Lung (tissue), 11 donors: ENCODE measurements at regions not wholly inside any gene's neighbourhood (a gene's known extent, or its start where the extent isn't known, plus 50 kb on each side); places are given as distances from the start of the nearest gene placed in this dataset.

Source experiments
- ATAC-seq: fragments of 200-7000 bp; cut with Tn5 transposase; one replicate; pipeline ENCODE4 v1.9.1; 2020; ENCODE audit warnings: moderate number of reproducible peaks; ENCODE audit not compliant: insufficient read depth, low FRiP score
- DNase-seq, 3 donors: peaks; one replicate each; pipeline ENCODE4 v3.0.0-alpha.2; 2013 to 2017
- H3K27ac ChIP-seq, 2 donors: one replicate each; pipeline ENCODE4 v1.5.1; 2013; ENCODE audit warnings: mild to moderate bottlenecking in 2 of 2, moderate library complexity in 2 of 2, control low read depth in 1 of 2, inconsistent platforms in 1 of 2, low read depth in 1 of 2, low read length in 1 of 2
- H3K27me3 ChIP-seq, 3 donors: one replicate each; pipeline ENCODE4 v1.5.1; 2013; ENCODE audit warnings: low read length in 2 of 3; ENCODE audit not compliant: control insufficient read depth in 3 of 3, insufficient read depth in 3 of 3
- H3K36me3 ChIP-seq, 4 donors: one replicate each; pipeline ENCODE4 v1.5.1; 2013; ENCODE audit warnings: low read length in 4 of 4, mild to moderate bottlenecking in 1 of 4, moderate library complexity in 1 of 4; ENCODE audit not compliant: control insufficient read depth in 4 of 4, insufficient read depth in 4 of 4
- H3K4me1 ChIP-seq, 5 donors: one replicate each; pipeline ENCODE4 v1.5.1; 2013; ENCODE audit warnings: low read length in 5 of 5, mild to moderate bottlenecking in 2 of 5, moderate library complexity in 1 of 5; ENCODE audit not compliant: control insufficient read depth in 5 of 5, insufficient read depth in 5 of 5
- H3K4me3 ChIP-seq: one replicate; pipeline ENCODE4 v1.5.1; 2013; ENCODE audit warnings: mild to moderate bottlenecking, control low read depth, moderate library complexity
- H3K9ac ChIP-seq, 2 donors: one replicate each; pipeline ENCODE4 v1.5.1; 2013; ENCODE audit warnings: low read length in 2 of 2, control low read depth in 1 of 2; ENCODE audit not compliant: insufficient read depth in 1 of 2
- H3K9me3 ChIP-seq, 4 donors: one replicate each; pipeline ENCODE4 v1.5.1; 2013; ENCODE audit warnings: low read length in 3 of 4, mild to moderate bottlenecking in 1 of 4, moderate library complexity in 1 of 4; ENCODE audit not compliant: control insufficient read depth in 4 of 4, insufficient read depth in 3 of 4
- WGBS, 2 donors: extraction: QIAGEN DNeasy Blood & Tissue Kit; methylation state at CpG; one replicate each; pipeline ENCODE4 v1.1.7; 2013; 5-methylcytosine and 5-hydroxymethylcytosine counted together
- TF ChIP-seq, protein P1 (sequence below): IDR thresholded peaks from 2 replicates; pipeline ENCODE4 v1.5.1; 2012; ENCODE audit warnings: mild to moderate bottlenecking; ENCODE audit errors: control extremely low read depth, extremely low read depth
- donor health status: control.
- donor health status: control.
- donor health status: Bipolar disorder and iron deficiency.
- donor health status: healthy.
- donor health status: DM: yes; HTN: yes; CAD: no.

DNA sequence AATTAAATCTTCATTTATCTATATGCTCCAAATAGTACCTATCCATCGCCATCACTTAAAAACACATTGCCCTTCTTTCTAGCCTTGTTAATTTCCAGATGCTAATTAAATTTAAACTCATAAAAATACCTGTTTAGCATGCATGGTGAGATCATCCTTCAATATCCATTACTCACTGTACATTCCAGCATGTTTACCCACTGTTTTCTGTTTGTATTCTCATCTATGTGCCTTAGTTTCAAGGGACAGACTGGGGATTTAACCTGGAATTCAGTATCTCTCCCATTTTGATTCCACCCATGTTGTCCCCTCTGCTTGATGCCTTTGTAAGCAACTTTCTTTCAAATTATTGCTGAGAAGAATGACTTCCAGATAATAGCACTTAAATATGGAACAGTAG is 208.0 kb downstream of the SPTSSA start:
- TF ChIP-seq, protein P1, sequence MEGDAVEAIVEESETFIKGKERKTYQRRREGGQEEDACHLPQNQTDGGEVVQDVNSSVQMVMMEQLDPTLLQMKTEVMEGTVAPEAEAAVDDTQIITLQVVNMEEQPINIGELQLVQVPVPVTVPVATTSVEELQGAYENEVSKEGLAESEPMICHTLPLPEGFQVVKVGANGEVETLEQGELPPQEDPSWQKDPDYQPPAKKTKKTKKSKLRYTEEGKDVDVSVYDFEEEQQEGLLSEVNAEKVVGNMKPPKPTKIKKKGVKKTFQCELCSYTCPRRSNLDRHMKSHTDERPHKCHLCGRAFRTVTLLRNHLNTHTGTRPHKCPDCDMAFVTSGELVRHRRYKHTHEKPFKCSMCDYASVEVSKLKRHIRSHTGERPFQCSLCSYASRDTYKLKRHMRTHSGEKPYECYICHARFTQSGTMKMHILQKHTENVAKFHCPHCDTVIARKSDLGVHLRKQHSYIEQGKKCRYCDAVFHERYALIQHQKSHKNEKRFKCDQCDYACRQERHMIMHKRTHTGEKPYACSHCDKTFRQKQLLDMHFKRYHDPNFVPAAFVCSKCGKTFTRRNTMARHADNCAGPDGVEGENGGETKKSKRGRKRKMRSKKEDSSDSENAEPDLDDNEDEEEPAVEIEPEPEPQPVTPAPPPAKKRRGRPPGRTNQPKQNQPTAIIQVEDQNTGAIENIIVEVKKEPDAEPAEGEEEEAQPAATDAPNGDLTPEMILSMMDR = no peak
- H3K4me3 ChIP-seq = no peak overlapping the region
- DNase-seq = no peak
- peaks cover 0 to 18% (median 2%) of the 10 kb centered on the region in 5 donors for H3K4me1 ChIP-seq
- WGBS, 2 donors = 91 to 98% methylated on average over 1 of the region's 1 CpG
- no peaks in the 10 kb centered on the region for H3K9me3 ChIP-seq
- H3K36me3 ChIP-seq = no peaks in the 10 kb centered on the region
- no peaks in the 10 kb centered on the region for H3K27me3 ChIP-seq
- H3K27ac ChIP-seq = no peak overlapping the region
- no peak overlapping the region for H3K9ac ChIP-seq
- no peak for ATAC-seq

DNA sequence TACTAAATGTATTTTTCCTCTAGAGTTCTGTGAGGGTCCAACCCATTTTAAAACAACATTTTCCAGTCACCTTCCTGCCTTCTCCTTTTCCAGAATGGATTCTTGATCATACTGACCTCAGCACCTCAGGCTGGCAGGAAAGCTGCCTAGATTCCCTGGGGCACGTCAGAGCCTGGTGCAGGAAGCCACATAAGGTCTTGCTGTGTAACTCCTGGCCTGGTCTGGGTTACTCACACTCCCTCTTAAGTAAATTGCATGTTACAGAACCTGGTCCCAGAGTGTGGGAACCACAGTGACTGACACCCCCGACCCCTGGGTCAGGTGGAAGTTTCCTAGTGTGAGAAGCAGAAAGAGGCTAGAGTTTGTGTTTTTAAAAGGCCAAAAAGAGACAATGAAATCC is 209.8 kb downstream of the SPTSSA start:
- Histone ChIP-seq H3K4me1 (peaks cover 0 to 12% (median 0%) of the 10 kb centered on the region in 5 donors), H3K27ac (no peak overlapping the region), H3K9ac (no peak overlapping the region), H3K9me3 (no peaks in the 10 kb centered on the region), H3K4me3 (no peak overlapping the region), H3K27me3 (peaks cover 0 to 3% (median 0%) of the 10 kb centered on the region in 3 donors), H3K36me3 (no peaks in the 10 kb centered on the region)
- no peak for ATAC-seq
- WGBS, 2 donors = 69 to 78% methylated on average over 2 of the region's 2 CpGs
- TF ChIP-seq, protein P1 = no peak
- DNase-seq = peak in 1 of 3 donors; percentile 28

DNA sequence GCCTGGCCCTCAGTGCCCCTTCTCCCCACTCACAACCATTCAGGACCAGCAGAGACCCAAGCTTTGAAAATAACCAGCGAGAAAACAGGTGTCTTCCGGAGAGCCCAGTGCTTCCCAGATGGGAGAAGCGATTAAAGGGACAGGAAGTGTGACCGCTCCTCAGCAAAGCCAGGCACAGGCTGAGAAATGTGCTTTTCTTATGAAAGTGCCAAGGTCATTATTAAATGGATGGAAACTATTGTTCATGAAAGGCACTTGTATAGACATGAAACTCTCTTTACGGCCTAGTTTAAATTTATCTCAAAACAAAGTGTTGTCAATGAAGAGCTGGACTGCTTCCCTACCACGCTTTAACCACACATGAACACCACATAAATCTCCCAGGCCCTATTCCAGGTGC is 210.4 kb downstream of the SPTSSA start:
- Histone ChIP-seq H3K4me3 (no peak overlapping the region), H3K27ac (peak overlapping the region in 1 of 2 donors; percentile 59), H3K9ac (no peak overlapping the region), H3K27me3 (peaks cover 0 to 3% (median 0%) of the 10 kb centered on the region in 3 donors), H3K4me1 (peaks cover 0 to 12% (median 0%) of the 10 kb centered on the region in 5 donors), H3K36me3 (no peaks in the 10 kb centered on the region), H3K9me3 (peaks cover 0 to 2% (median 0%) of the 10 kb centered on the region in 4 donors)
- ATAC-seq (no peak), DNase-seq (peak in 2 of 3 donors; percentile 14 to 51)
- 67 to 68% methylated on average over 6 of the region's 6 CpGs for WGBS, 2 donors
- TF ChIP-seq, protein P1 = no peak

DNA sequence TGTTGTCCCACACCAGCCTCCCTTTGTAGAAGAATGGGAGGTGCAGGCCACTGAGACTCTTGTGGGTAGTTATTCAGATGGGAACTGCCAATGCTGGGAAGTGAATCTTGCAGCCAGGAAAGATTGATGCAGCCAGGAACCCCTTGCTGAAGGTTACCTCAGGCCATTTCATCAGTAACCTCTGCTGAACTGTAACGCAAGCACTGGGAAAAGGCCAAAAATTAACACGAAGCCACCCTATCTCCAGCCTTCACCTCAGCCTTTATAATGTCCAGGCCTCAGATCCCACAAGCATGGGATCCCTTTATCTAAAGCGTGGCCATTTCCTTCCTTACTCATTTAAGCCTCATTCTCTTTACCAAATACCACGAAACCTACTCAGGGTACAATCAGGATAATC is 211.1 kb downstream of the SPTSSA start:
- TF ChIP-seq, protein P1 = no peak
- Histone ChIP-seq H3K9me3 (peaks cover 0 to 2% (median 0%) of the 10 kb centered on the region in 4 donors), H3K4me1 (peaks cover 0 to 12% (median 0%) of the 10 kb centered on the region in 5 donors), H3K4me3 (no peak overlapping the region), H3K9ac (no peak overlapping the region), H3K36me3 (no peaks in the 10 kb centered on the region), H3K27ac (peak overlapping the region in 1 of 2 donors; percentile 26), H3K27me3 (peaks cover 0 to 3% (median 0%) of the 10 kb centered on the region in 3 donors)
- ATAC-seq (no peak), DNase-seq (no peak)
- 76 to 81% methylated on average over 4 of the region's 4 CpGs for WGBS, 2 donors
